ENCODE measurements at regions not wholly inside any gene's neighbourhood (a gene's known extent, or its start where the extent isn't known, plus 50 kb on each side); places are given as distances from the start of the nearest gene placed in this dataset.

DNA sequence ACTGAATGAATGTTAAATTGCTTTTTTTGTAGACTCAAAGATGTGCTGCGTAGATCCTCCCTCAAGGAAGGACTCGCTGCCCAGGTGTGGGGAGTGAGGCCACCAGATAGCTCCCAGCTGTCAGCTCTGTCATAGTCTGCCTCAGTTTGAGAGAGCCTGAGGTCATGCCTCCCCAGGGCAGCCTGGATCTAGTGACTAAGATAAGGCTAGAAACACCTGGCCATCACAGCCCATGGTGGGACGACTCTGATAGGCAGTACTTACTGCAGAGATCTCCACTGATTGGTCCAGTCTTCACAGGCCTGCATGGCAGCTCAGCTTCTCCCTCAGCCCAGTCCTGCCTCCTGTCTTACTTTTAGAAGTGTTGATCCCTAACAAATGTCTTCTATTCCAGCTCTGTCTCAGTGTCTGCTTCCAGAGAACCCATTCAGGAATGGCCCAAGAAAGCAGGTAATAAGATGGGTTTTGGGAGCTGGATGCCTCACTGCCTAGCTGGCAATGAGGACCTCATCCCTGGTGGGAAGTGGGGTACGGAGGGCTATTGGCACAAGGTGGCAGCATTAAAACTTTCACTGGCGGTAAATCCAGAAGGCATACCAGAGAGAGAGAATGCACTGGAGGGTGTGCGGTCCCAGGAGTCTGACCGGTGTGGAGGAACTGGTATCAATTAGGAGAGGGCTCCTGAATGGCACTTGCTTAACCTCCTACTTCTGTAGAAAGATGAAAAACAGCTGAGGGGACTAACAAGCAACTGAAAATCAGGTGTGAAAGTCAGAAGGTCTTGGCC lies 55.3 kb upstream of the GPR37L1 start (continued):
- no peak for TF ChIP-seq ZBTB40 (IDR thresholded peaks at IDR 0.05)
- TF ChIP-seq ZBTB40 (CRISPR knock-in tag; IDR thresholded peaks at IDR 0.05) = no peak
- TF ChIP-seq TAF1 (IDR thresholded peaks at IDR 0.05; ENCODE audit: control insufficient read depth, extremely low read depth, insufficient read depth, low read length, severe bottlenecking) = no peak
- no peak for TF ChIP-seq TCF7L2 (IDR thresholded peaks at IDR 0.05; ENCODE audit: low read depth, low read length)
- no peak for TF ChIP-seq RBM34 (IDR thresholded peaks at IDR 0.05; ENCODE audit: borderline replicate concordance, insufficient read depth, low read length)
- no peak for TF ChIP-seq PRMT5 (CRISPR knock-in tag; IDR thresholded peaks at IDR 0.05)
- TF ChIP-seq CREBBP (IDR thresholded peaks at IDR 0.05; ENCODE audit: low read depth, low read length) = no peak
- TF ChIP-seq, protein P1, sequence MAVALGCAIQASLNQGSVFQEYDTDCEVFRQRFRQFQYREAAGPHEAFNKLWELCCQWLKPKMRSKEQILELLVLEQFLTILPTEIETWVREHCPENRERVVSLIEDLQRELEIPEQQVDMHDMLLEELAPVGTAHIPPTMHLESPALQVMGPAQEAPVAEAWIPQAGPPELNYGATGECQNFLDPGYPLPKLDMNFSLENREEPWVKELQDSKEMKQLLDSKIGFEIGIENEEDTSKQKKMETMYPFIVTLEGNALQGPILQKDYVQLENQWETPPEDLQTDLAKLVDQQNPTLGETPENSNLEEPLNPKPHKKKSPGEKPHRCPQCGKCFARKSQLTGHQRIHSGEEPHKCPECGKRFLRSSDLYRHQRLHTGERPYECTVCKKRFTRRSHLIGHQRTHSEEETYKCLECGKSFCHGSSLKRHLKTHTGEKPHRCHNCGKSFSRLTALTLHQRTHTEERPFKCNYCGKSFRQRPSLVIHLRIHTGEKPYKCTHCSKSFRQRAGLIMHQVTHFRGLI (CRISPR knock-in tag; IDR thresholded peaks at IDR 0.05) = no peak
- no peak for TF ChIP-seq JUNB (CRISPR knock-in tag; conservative IDR thresholded peaks at IDR 0.05)
- TF ChIP-seq, protein P2, sequence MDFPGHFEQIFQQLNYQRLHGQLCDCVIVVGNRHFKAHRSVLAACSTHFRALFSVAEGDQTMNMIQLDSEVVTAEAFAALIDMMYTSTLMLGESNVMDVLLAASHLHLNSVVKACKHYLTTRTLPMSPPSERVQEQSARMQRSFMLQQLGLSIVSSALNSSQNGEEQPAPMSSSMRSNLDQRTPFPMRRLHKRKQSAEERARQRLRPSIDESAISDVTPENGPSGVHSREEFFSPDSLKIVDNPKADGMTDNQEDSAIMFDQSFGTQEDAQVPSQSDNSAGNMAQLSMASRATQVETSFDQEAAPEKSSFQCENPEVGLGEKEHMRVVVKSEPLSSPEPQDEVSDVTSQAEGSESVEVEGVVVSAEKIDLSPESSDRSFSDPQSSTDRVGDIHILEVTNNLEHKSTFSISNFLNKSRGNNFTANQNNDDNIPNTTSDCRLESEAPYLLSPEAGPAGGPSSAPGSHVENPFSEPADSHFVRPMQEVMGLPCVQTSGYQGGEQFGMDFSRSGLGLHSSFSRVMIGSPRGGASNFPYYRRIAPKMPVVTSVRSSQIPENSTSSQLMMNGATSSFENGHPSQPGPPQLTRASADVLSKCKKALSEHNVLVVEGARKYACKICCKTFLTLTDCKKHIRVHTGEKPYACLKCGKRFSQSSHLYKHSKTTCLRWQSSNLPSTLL (IDR thresholded peaks at IDR 0.05) = no peak
- TF ChIP-seq XRCC5 (IDR thresholded peaks at IDR 0.05; ENCODE audit: low read depth, low read length) = no peak
- no peak for TF ChIP-seq ADNP (tag; IDR thresholded peaks at IDR 0.05)
- TF ChIP-seq MNT (conservative IDR thresholded peaks at IDR 0.05) = no peak

Data from K562 (cell line).